Psoas muscle (tissue), 7 donors: ENCODE measurements at regions not wholly inside any gene's neighbourhood (a gene's known extent, or its start where the extent isn't known, plus 50 kb on each side); places are given as distances from the start of the nearest gene placed in this dataset.

ENCODE experiments used
- ATAC-seq, 4 donors: fragments of 200-7000 bp; cut with Tn5 transposase; one replicate each; pipeline ENCODE4 v1.9.1; 2020; ENCODE audit warnings: moderate library complexity in 3 of 4, mild to moderate bottlenecking in 2 of 4
- DNase-seq, 2 donors: peaks; one replicate each; pipeline ENCODE4 v3.0.0-alpha.2; 2020
- H3K27ac ChIP-seq: fragments of 200-600 bp; one replicate; pipeline ENCODE4 v1.8.0; 2022
- H3K27me3 ChIP-seq, 3 donors: fragments of 200-600 bp in 1 of 3; one replicate each; pipeline versions ENCODE4 v1.6.1 to v1.8.0; 2013 to 2022; ENCODE audit warnings: low read length in 2 of 3, mild to moderate bottlenecking in 2 of 3, moderate library complexity in 1 of 3; ENCODE audit not compliant: insufficient read depth in 3 of 3
- H3K36me3 ChIP-seq, 2 donors: fragments of 200-600 bp in 1 of 2; one replicate each; pipeline versions ENCODE4 v1.6.1 to v1.8.0; 2013 to 2022; ENCODE audit warnings: low read depth in 1 of 2, mild to moderate bottlenecking in 1 of 2, moderate library complexity in 1 of 2; ENCODE audit not compliant: insufficient read depth in 1 of 2
- H3K4me1 ChIP-seq: fragments of 200-600 bp; one replicate; pipeline ENCODE4 v1.8.0; 2022
- H3K4me3 ChIP-seq: fragments of 200-600 bp; one replicate; pipeline ENCODE4 v1.8.0; 2022; ENCODE audit warnings: mild to moderate bottlenecking
- H3K9me3 ChIP-seq: fragments of 200-600 bp; one replicate; pipeline ENCODE4 v1.8.0; 2022
- CTCF ChIP-seq: fragments of 200-600 bp; IDR thresholded peaks from one replicate; pipeline ENCODE4 v1.8.0; 2022; ENCODE audit warnings: antibody characterized with exemption
- WGBS, 3 donors: extraction: QIAGEN DNeasy Blood & Tissue Kit; methylation state at CpG; one replicate each; pipeline versions ENCODE4 v1.1.6 to v1.1.7; 2013; 5-methylcytosine and 5-hydroxymethylcytosine counted together
- intact Hi-C, 2 donors: fragments of 100-400 bp; cut with DNase I; formaldehyde crosslinking; loops; one replicate each; pipeline versions ENCODE4 v1.11.0 to v1.14.2; 2022
- donor health status: healthy with polysubstance abuse.
- donor health status: DM: no; HTN: no; CAD: no; lungs with moderate emphysema.
- donor health status: Bipolar disorder and iron deficiency.
- donor health status: healthy.
- donor health status: DM: yes; HTN: yes; CAD: no.
- donor health status: DM: no; HTN: no; CAD: no.
- donor health status: DM: yes; HTN: yes; CAD: no.

GRCh38 chr6:21383450-21384085, 210.0 kb upstream of the SOX4 start:
- Histone ChIP-seq H3K36me3 (no peaks in the 10 kb centered on the region), H3K4me3 (no peak overlapping the region), H3K27ac (no peak overlapping the region), H3K27me3 (no peaks in the 10 kb centered on the region), H3K4me1 (no peaks in the 10 kb centered on the region), H3K9me3 (no peaks in the 10 kb centered on the region)
- WGBS, 3 donors = 89 to 94% (median 90%) methylated on average over 17 of the region's 17 CpGs
- intact Hi-C loops = no loop called here
- ATAC-seq (no peak), DNase-seq (no peak)
- no peak for TF ChIP-seq CTCF

GRCh38 chr6:21384216-21384615, 209.3 kb upstream of the SOX4 start:
- WGBS, 3 donors = 54 to 78% (median 62%) methylated on average over 7 to 8 of the region's 8 CpGs
- Histone ChIP-seq H3K4me1 (no peaks in the 10 kb centered on the region), H3K36me3 (no peaks in the 10 kb centered on the region), H3K4me3 (no peak overlapping the region), H3K27me3 (no peaks in the 10 kb centered on the region), H3K9me3 (no peaks in the 10 kb centered on the region), H3K27ac (no peak overlapping the region)
- DNase-seq (no peak), ATAC-seq (no peak)
- TF ChIP-seq CTCF = no peak
- intact Hi-C loops = no loop called here

GRCh38 chr6:21386744-21387143, 206.8 kb upstream of the SOX4 start:
- Histone ChIP-seq H3K4me3 (no peak overlapping the region), H3K27me3 (no peaks in the 10 kb centered on the region), H3K27ac (no peak overlapping the region), H3K4me1 (no peaks in the 10 kb centered on the region), H3K36me3 (no peaks in the 10 kb centered on the region), H3K9me3 (no peaks in the 10 kb centered on the region)
- intact Hi-C loops = no loop called here
- DNase-seq = no peak
- no peak for TF ChIP-seq CTCF
- ATAC-seq = no peak
- WGBS, 3 donors = 90 to 99% (median 96%) methylated on average over 2 of the region's 2 CpGs

GRCh38 chr6:21390532-21391213, 202.9 kb upstream of the SOX4 start:
- ATAC-seq = no peak
- intact Hi-C loops = no loop called here
- no peak for TF ChIP-seq CTCF

More at GRCh38 chr6:21390532-21391213, 202.9 kb upstream of the SOX4 start:
- Histone ChIP-seq H3K4me3 (no peak overlapping the region), H3K4me1 (no peaks in the 10 kb centered on the region), H3K9me3 (no peaks in the 10 kb centered on the region), H3K27me3 (no peaks in the 10 kb centered on the region), H3K36me3 (no peaks in the 10 kb centered on the region), H3K27ac (no peak overlapping the region)
- 62 to 66% (median 66%) methylated on average over 5 of the region's 5 CpGs for WGBS, 3 donors
- no peak for DNase-seq
